A549 (cell line): ENCODE measurements at regions not wholly inside any gene's neighbourhood (a gene's known extent, or its start where the extent isn't known, plus 50 kb on each side); places are given as distances from the start of the nearest gene placed in this dataset.

Experiments
- ATAC-seq, 2 experiments: fragments of 200-7000 bp in 1 of 2; fragments of >200 bp in 1 of 2; cut with Nextera tagmentation in 1 of 2; cut with Tn5 transposase in 1 of 2; 3 replicates each; pipeline versions ENCODE4 v1.8.0 to v1.9.1; 2018 to 2020; ENCODE audit warnings: mild to moderate bottlenecking in 1 of 2, moderate library complexity in 1 of 2
- CTCF ChIA-PET: fragments of 300-600 bp; sonication (Branson Sonifier 250); formaldehyde crosslinking; extraction: SDS; loops from one replicate; lab custom pipeline; 2021; ENCODE audit warnings: antibody characterized with exemption, inconsistent platforms; lab: Yijun Ruan, JAX
- POLR2A ChIA-PET: fragments of 350-600 bp; formaldehyde crosslinking; extraction: SDS; loops from one replicate; lab custom pipeline; 2021; ENCODE audit warnings: antibody characterized with exemption, inconsistent platforms; lab: Yijun Ruan, JAX
- DNase-seq, 2 experiments: peaks; one replicate each; pipeline versions ENCODE4 v3.0.0 to v3.0.0-alpha.2; 2011 to 2016; ENCODE audit warnings: low read depth in 1 of 2, low spot score in 1 of 2
- FAIRE-seq: peaks from 2 replicates; lab custom pipeline; 2011; peaks lifted over from hg19 to GRCh38; lab: Jason Lieb, UNC
- H3K27ac ChIP-seq, 2 experiments: fragments of >200 bp; sonication (Bioruptor Twin); formaldehyde crosslinking; 3 replicates each; pipeline ENCODE4 v1.5.1; 2016 to 2017
- H3K4me1 ChIP-seq: fragments of >200 bp; sonication (Bioruptor Twin); formaldehyde crosslinking; 3 replicates; pipeline ENCODE4 v1.6.1; 2016
- H3K4me2 ChIP-seq: fragments of >200 bp; sonication (Bioruptor Twin); formaldehyde crosslinking; 3 replicates; pipeline ENCODE4 v1.6.1; 2016
- H3K4me3 ChIP-seq: fragments of >200 bp; sonication (Bioruptor Twin); formaldehyde crosslinking; 3 replicates; pipeline ENCODE4 v1.5.1; 2016
- H3K9me3 ChIP-seq: fragments of >200 bp; sonication (Bioruptor Twin); formaldehyde crosslinking; 3 replicates; pipeline ENCODE4 v1.6.1; 2016
- CEBPB ChIP-seq, 2 experiments: fragments of >200 bp in 1 of 2; sonication (Bioruptor Twin) in 1 of 2; formaldehyde crosslinking in 1 of 2; IDR thresholded peaks; 2 replicates each; pipeline ENCODE4 v1.6.1; 2012 to 2016
- CHD2 ChIP-seq: fragments of 150-350 bp; IDR thresholded peaks from 2 replicates; pipeline ENCODE4 v1.6.1; 2014; ENCODE audit warnings: low read length; ENCODE audit not compliant: partially characterized antibody
- EHF ChIP-seq: fragments of 250-450 bp; sonication (Bioruptor Pico); IDR thresholded peaks from 2 replicates; pipeline ENCODE4 v1.5.0; 2020; ENCODE audit warnings: mild to moderate bottlenecking
- ELK1 ChIP-seq: fragments of 150-350 bp; IDR thresholded peaks from 2 replicates; pipeline ENCODE4 v1.6.1; 2014; ENCODE audit warnings: low read depth, mild to moderate bottlenecking, low read length
- FOSB ChIP-seq: fragments of 250-450 bp; sonication (Bioruptor Pico); IDR thresholded peaks from 2 replicates; pipeline ENCODE4 v1.5.0; 2020; ENCODE audit warnings: mild to moderate bottlenecking, moderate library complexity
- FOXS1 ChIP-seq: fragments of 250-450 bp; sonication (Bioruptor Pico); IDR thresholded peaks from 2 replicates; pipeline ENCODE4 v1.5.0; 2020; ENCODE audit warnings: mild to moderate bottlenecking, moderate library complexity
- GATA3 ChIP-seq: IDR thresholded peaks from 2 replicates; pipeline ENCODE4 v1.6.1; 2012; ENCODE audit warnings: borderline replicate concordance
- HES2 ChIP-seq: fragments of >200 bp; sonication (Bioruptor Twin); formaldehyde crosslinking; IDR thresholded peaks from 2 replicates; pipeline ENCODE4 v1.6.1; 2016
- HEYL ChIP-seq: fragments of 250-450 bp; sonication (Bioruptor Pico); IDR thresholded peaks from 2 replicates; pipeline ENCODE4 v1.8.0; 2021; ENCODE audit warnings: mild to moderate bottlenecking, moderate library complexity
- HMGXB4 ChIP-seq: fragments of 250-450 bp; sonication (Bioruptor Pico); IDR thresholded peaks from 2 replicates; pipeline ENCODE4 v1.5.0; 2021; ENCODE audit warnings: mild to moderate bottlenecking, moderate library complexity, borderline replicate concordance
- HOXB13 ChIP-seq: fragments of 250-450 bp; sonication (Bioruptor Pico); IDR thresholded peaks from 2 replicates; pipeline ENCODE4 v1.5.0; 2020; ENCODE audit warnings: low read depth, mild to moderate bottlenecking, moderate library complexity
- KDM1A ChIP-seq: fragments of 200-600 bp; sonication (generic); IDR thresholded peaks from 2 replicates; pipeline ENCODE4 v1.6.1; 2016; ENCODE audit warnings: low read depth, mild to moderate bottlenecking
- MAFK ChIP-seq: fragments of 450-650 bp; IDR thresholded peaks from 2 replicates; pipeline ENCODE4 v1.6.1; 2014; ENCODE audit not compliant: partially characterized antibody
- MYC ChIP-seq: IDR thresholded peaks from 2 replicates; pipeline ENCODE4 v1.6.1; 2012; ENCODE audit warnings: mild to moderate bottlenecking, inconsistent platforms, low read length, improper control_type of control experiment, borderline replicate concordance
- NFE2L2 ChIP-seq: fragments of 150-350 bp; conservative IDR thresholded peaks from 2 replicates; pipeline ENCODE4 v1.6.1; 2014; ENCODE audit warnings: low read length
- POLR2AphosphoS2 ChIP-seq: conservative IDR thresholded peaks from 2 replicates; pipeline ENCODE4 v1.6.1; 2012; ENCODE audit warnings: low read length, improper control_type of control experiment, inconsistent platforms
- RNF2 ChIP-seq: fragments of 200-600 bp; sonication (generic); IDR thresholded peaks from 2 replicates; pipeline ENCODE4 v1.6.1; 2016; ENCODE audit warnings: low read depth, mild to moderate bottlenecking, antibody characterized with exemption, moderate library complexity, borderline replicate concordance
- SMC3 ChIP-seq: fragments of >200 bp; sonication (Bioruptor Twin); formaldehyde crosslinking; IDR thresholded peaks from 3 replicates; pipeline ENCODE4 v1.6.1; 2018; ENCODE audit warnings: inconsistent platforms
- SREBF2 ChIP-seq: fragments of 450-650 bp; IDR thresholded peaks from 2 replicates; pipeline ENCODE4 v1.6.1; 2014; ENCODE audit warnings: mild to moderate bottlenecking, moderate library complexity
- TP53 ChIP-seq: fragments of 250-450 bp; sonication (Bioruptor Pico); IDR thresholded peaks from 2 replicates; pipeline ENCODE4 v1.5.0; 2021; ENCODE audit warnings: mild to moderate bottlenecking, moderate library complexity
- USF2 ChIP-seq: fragments of 450-650 bp; IDR thresholded peaks from 2 replicates; pipeline ENCODE4 v1.6.1; 2014; ENCODE audit warnings: antibody characterized with exemption
- ZNF302 ChIP-seq: fragments of 250-450 bp; sonication (Bioruptor Pico); IDR thresholded peaks from 2 replicates; pipeline ENCODE4 v1.9.0; 2021; ENCODE audit warnings: inconsistent platforms, mild to moderate bottlenecking, moderate library complexity
- WGBS: methylation state at CpG from one replicate; pipeline ENCODE4 v1.1.6; 2017; ENCODE audit errors: missing lambda C conversion rate; 5-methylcytosine and 5-hydroxymethylcytosine counted together
- TF ChIP-seq, protein P1 (sequence below): IDR thresholded peaks from 2 replicates; pipeline ENCODE4 v1.6.1; 2012; ENCODE audit warnings: low read depth, borderline replicate concordance
- TF ChIP-seq, protein P2 (sequence below): IDR thresholded peaks from 2 replicates; pipeline ENCODE4 v1.6.1; 2012

- Histone ChIP-seq H3K9me3 (no peaks in the 10 kb centered on the region), H3K4me3 (no peak overlapping the region), H3K4me1 (no peaks in the 10 kb centered on the region), H3K27ac (no peak overlapping the region), H3K4me2 (no peak overlapping the region)
- FAIRE-seq (no peak), DNase-seq (no peak), ATAC-seq (no peak)
- POLR2A ChIA-PET = no interaction called here
- CTCF ChIA-PET = no interaction called here
- TF ChIP-seq USF2 (no peak), HES2 (no peak), SMC3 (no peak), RNF2 (no peak), TP53 (CRISPR knock-in tag) (no peak), CHD2 (no peak), KDM1A (no peak), FOXS1 (CRISPR knock-in tag) (no peak), MAFK (no peak), MYC (no peak), HEYL (no peak), ELK1 (no peak)
- TF ChIP-seq, protein P1, sequence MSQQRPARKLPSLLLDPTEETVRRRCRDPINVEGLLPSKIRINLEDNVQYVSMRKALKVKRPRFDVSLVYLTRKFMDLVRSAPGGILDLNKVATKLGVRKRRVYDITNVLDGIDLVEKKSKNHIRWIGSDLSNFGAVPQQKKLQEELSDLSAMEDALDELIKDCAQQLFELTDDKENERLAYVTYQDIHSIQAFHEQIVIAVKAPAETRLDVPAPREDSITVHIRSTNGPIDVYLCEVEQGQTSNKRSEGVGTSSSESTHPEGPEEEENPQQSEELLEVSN = no peak
- TF ChIP-seq, protein P2, sequence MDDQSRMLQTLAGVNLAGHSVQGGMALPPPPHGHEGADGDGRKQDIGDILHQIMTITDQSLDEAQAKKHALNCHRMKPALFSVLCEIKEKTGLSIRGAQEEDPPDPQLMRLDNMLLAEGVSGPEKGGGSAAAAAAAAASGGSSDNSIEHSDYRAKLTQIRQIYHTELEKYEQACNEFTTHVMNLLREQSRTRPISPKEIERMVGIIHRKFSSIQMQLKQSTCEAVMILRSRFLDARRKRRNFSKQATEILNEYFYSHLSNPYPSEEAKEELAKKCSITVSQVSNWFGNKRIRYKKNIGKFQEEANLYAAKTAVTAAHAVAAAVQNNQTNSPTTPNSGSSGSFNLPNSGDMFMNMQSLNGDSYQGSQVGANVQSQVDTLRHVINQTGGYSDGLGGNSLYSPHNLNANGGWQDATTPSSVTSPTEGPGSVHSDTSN = no peak
- WGBS = 68% methylated on average over 1 of the region's 1 CpG
These were observed 1105.1 kb upstream of the CDH9 start for GRCh38 chr5:28143519-28143918.

DNA sequence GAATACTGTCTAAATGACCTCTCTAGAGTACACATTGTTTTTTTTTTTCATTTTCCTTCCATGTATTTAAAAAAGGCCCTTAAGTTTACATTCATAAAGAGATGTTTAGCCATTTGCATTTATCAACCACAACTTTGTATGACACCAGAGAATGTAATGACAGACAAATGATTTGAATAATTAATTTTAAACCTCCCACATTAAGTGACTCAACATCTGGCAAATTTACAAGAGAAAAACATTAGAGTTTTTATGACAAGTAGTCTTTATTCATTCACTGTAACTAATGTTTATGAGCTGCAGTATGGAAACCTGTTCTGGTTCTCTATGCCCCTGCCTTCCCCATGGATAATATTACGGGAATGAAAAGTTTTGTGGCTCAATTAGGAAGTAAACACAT lies 1093.8 kb upstream of the CDH9 start:
- WGBS = 20% methylated on average over 1 of the region's 1 CpG
- ATAC-seq = no peak

More for the DNA sequence above, 1093.8 kb upstream of the CDH9 start:
- Histone ChIP-seq H3K4me2 (no peak overlapping the region), H3K4me3 (no peak overlapping the region), H3K4me1 (no peaks in the 10 kb centered on the region), H3K9me3 (no peaks in the 10 kb centered on the region), H3K27ac (no peak overlapping the region)
- DNase-seq (no peak), FAIRE-seq (no peak)
- no peak for TF ChIP-seq SREBF2
- no peak for TF ChIP-seq POLR2AphosphoS2
- TF ChIP-seq CEBPB (IDR thresholded peaks at IDR 0.05) = no peak
- TF ChIP-seq EHF (CRISPR knock-in tag) = no peak
- TF ChIP-seq GATA3 = no peak
- TF ChIP-seq HOXB13 (CRISPR knock-in tag) = no peak
- TF ChIP-seq KDM1A = no peak
- TF ChIP-seq FOSB = no peak
- no peak for TF ChIP-seq NFE2L2
- TF ChIP-seq HMGXB4 (CRISPR knock-in tag) = no peak
- no peak for TF ChIP-seq ZNF302 (CRISPR knock-in tag)
- CTCF ChIA-PET = no interaction called here
- POLR2A ChIA-PET = no interaction called here
